HAP-1 (cell line): ENCODE measurements at regions not wholly inside any gene's neighbourhood (a gene's known extent, or its start where the extent isn't known, plus 50 kb on each side); places are given as distances from the start of the nearest gene placed in this dataset.
"Not testable (repeated sequence)": the region's sequence is repeated elsewhere in the genome, so short reads cannot be mapped to it uniquely, and the experiment has no call there.

Experiments used
- DNase-seq, 2 experiments: peaks; one replicate each; pipeline ENCODE4 v3.0.0-alpha.2; 2016 to 2020; ENCODE audit warnings: low spot score in 2 of 2
- H3K27me3 ChIP-seq: fragments of 250-450 bp; sonication (Bioruptor Pico); 2 replicates; pipeline ENCODE4 v1.5.1; 2020; ENCODE audit warnings: low read depth, mild to moderate bottlenecking, moderate library complexity
- H3K36me3 ChIP-seq: fragments of 250-450 bp; sonication (Bioruptor Pico); replicated peaks from 2 replicates; pipeline ENCODE4 v1.5.1; 2020; ENCODE audit warnings: mild to moderate bottlenecking
- H3K4me1 ChIP-seq: fragments of 250-450 bp; sonication (Bioruptor Pico); 2 replicates; pipeline ENCODE4 v1.5.1; 2020; ENCODE audit warnings: mild to moderate bottlenecking
- H3K4me3 ChIP-seq: fragments of 250-450 bp; sonication (Bioruptor Pico); 2 replicates; pipeline ENCODE4 v1.5.1; 2020; ENCODE audit warnings: mild to moderate bottlenecking, moderate library complexity
- H3K9me3 ChIP-seq: fragments of 250-450 bp; sonication (Bioruptor Pico); 2 replicates; pipeline ENCODE4 v1.5.1; 2020; ENCODE audit warnings: mild to moderate bottlenecking, moderate library complexity
- in situ Hi-C: fragments of 300-500 bp; cut with MboI; formaldehyde crosslinking; loops from 3 replicates; pipeline ENCODE4 v1.14.3; 2020; ENCODE audit warnings: low sequenced_read_pairs, inconsistent platforms, mixed read lengths

DNA sequence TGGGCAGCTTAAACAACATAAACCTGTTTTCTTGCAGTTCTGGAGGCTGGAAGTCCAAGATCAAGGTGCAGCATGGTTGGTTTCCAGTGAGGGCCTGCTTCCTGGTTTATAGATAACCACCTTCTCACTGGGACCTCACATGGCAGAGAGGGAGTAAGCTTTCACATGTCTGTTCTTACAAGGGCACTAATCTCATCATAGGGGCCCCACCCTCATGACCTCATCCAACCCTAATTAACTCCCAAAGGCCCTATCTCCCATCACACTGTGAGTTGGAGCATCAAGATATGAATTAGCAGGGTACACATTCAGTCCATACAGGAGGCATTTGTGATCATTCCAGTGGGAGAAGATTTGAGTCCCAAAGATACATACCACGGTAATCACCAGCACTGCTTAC, 50.5 kb upstream of the GRIN2A start:
- Histone ChIP-seq H3K4me3 (no peak overlapping the region), H3K36me3 (no peaks in the 10 kb centered on the region), H3K9me3 (no peaks in the 10 kb centered on the region), H3K27me3 (no peaks in the 10 kb centered on the region), H3K4me1 (no peaks in the 10 kb centered on the region)
- in situ Hi-C loops: no loop called here
- DNase-seq: no peak

DNA sequence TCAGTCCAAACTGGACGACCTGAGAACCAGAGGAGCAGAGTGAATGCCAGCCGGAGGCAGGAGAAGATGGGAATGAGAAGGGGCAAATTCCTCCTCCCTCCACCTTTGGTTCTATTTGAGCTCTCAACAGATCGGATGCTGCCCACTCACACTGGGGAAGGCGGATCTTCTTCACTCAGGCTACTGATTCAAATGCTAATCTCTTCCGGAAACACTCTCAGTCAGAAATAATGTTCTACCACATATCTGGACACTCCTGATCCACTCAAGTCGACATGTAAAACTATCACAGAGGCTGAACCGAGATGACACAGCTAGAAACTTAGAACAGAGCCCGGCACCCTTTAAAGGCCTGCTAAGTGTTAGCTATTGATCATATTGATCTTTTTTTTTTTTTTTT, 57.4 kb upstream of the GRIN2A start:
- H3K4me1 ChIP-seq: no peaks in the 10 kb centered on the region
- H3K4me3 ChIP-seq: no peak overlapping the region
- no peak for DNase-seq
- H3K36me3 ChIP-seq: no peaks in the 10 kb centered on the region
- H3K9me3 ChIP-seq: no peaks in the 10 kb centered on the region
- H3K27me3 ChIP-seq: no peaks in the 10 kb centered on the region
- in situ Hi-C loops: no loop called here

DNA sequence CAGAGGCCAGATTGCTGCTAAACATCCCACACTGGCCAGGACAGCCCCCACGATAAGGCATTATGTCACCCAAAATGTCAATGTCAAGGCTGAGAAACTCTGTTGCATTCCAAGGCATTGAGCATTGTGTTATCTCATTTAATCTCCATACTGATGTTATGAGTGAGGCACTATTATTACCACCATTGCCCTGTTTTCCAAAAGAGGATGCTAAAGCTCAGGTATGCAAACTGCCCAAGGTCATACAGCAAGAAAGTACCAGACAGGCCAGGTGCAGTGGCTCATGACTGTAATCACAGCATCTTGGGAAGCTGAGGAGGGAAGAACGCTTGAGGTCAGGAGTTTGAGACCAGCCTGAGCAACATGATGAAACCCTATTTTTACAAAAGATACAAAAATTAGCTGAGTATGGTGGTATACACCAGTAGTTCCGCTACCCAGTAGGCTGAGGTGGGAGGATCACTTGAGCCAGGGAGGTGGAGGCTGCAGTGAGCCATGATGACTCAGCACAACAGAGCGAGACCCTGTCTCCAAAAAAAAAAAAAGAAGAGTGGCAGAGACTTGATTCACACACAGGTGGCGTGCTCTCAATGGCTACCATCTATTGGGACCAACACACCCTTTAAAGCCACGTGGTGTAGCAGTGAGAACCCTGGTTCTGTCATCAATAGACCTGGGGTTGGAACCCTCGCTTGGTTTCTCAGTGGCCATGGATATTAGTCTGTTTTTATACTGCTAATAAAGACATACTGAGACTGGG, 58.8 kb upstream of the GRIN2A start:
- Histone ChIP-seq H3K27me3 (no peaks in the 10 kb centered on the region), H3K4me1 (no peaks in the 10 kb centered on the region), H3K9me3 (no peaks in the 10 kb centered on the region), H3K36me3 (no peaks in the 10 kb centered on the region), H3K4me3 (no peak overlapping the region)
- in situ Hi-C loops: no loop called here
- DNase-seq: no peak

DNA sequence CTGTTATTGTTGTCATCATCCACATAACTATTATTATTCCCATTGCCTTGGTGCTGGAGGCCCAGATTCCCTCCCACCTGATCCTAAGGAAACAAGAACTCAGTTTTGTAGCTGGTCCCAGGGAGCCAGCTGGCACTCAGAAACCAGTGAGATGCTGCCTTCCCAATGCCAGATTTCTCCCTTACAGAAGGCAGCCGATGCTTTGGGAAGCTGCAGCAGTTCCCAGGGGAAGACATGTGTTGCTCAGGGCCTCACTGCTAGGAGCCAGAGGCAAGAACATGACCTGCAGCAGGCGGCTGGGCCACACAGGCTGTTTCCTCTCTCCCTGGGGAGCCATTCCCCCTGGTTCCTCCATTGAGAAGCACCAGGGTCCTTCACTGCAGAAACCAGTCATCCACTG, 59.9 kb upstream of the GRIN2A start:
- no peaks in the 10 kb centered on the region for H3K27me3 ChIP-seq
- in situ Hi-C loops: no loop called here
- no peaks in the 10 kb centered on the region for H3K4me1 ChIP-seq
- no peak overlapping the region for H3K4me3 ChIP-seq
- no peaks in the 10 kb centered on the region for H3K36me3 ChIP-seq
- DNase-seq: no peak
- H3K9me3 ChIP-seq: no peaks in the 10 kb centered on the region

DNA sequence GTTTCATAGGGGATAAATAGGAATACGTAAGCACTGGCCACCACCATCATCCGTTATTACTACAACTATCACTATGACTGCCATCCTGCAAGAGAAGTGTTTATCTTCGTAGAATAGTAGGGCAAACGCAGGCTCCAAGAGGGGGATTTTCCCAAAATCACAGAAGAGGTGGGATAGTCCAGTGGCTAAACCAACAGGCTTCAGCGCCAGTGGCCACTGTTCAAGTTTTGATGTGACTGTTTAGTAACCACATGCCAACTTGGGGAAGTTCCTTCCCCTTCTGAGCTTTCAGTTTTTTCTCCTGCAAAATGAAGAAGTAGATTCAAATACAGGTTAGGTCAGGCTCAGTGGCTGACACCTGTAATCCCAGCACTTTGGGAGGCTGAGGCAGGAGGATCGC, 60.7 kb upstream of the GRIN2A start:
- H3K9me3 ChIP-seq: no peaks in the 10 kb centered on the region
- no peaks in the 10 kb centered on the region for H3K4me1 ChIP-seq
- in situ Hi-C loops: no loop called here
- H3K4me3 ChIP-seq: no peak overlapping the region
- H3K27me3 ChIP-seq: no peaks in the 10 kb centered on the region
- DNase-seq: no peak
- H3K36me3 ChIP-seq: no peaks in the 10 kb centered on the region

DNA sequence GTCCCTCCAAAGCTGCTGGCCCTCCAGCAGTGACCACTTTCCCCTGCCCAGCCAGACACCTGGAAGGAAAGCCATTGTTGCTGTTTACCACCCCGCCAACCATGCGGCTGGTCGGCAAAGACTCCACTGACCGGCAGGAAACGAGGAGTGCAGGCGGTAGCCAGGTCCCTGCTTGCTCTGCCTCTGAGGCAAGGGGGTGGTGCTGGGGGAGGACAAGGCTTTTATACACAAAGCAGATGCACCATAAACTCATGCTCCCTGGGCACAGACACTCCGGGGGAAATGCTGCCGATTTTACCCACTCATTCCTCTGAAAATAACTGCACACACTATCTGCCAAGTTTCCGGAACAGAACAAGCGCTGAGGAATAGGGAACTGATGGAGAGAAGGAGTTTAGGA, 62.8 kb upstream of the GRIN2A start:
- H3K4me1 ChIP-seq: no peaks in the 10 kb centered on the region
- H3K27me3 ChIP-seq: no peaks in the 10 kb centered on the region
- in situ Hi-C loops: no loop called here
- H3K9me3 ChIP-seq: no peaks in the 10 kb centered on the region
- H3K36me3 ChIP-seq: no peaks in the 10 kb centered on the region
- no peak overlapping the region for H3K4me3 ChIP-seq
- no peak for DNase-seq

DNA sequence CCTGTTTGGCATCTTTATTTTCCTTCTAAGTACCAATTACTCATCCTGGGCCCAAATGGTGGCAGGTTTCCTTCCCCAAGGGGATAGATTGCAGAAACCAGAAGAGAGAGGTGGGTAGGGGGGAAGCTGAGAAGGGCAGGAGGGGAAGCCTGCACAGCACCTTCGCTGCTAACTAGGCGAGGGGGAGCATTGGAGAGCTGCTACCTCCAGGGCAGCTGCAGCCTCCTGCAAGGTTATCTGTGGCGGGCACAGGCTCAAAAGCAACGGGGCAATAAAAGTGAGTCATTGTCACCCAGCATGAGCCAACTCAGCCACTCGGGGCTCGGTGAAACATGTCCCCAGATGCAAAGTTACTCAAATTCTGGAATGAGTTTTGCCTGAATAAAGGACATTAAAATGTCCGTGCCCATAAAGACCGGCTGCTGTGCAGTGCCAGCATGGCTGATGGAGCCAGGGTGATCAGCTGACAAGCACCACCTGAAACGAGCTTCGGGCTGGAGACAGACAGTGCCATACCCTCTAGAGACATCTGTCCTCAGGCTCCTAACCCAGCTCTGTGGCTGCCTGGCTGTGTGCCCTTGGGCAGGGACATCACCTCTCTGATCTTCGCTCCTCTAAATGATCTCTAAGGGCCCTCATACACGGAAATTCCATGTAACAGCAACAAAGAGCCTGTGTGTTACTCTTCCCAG, 68.1 kb upstream of the GRIN2A start:
- in situ Hi-C loops: loop anchor here (5.0 kb wide), 1 partner anchor 487 kb away; no protein-coding TSS in a partner anchor
- H3K36me3 ChIP-seq: no peaks in the 10 kb centered on the region
- H3K27me3 ChIP-seq: no peaks in the 10 kb centered on the region
- no peaks in the 10 kb centered on the region for H3K4me1 ChIP-seq
- DNase-seq: no peak
- H3K4me3 ChIP-seq: no peak overlapping the region
- H3K9me3 ChIP-seq: no peaks in the 10 kb centered on the region

DNA sequence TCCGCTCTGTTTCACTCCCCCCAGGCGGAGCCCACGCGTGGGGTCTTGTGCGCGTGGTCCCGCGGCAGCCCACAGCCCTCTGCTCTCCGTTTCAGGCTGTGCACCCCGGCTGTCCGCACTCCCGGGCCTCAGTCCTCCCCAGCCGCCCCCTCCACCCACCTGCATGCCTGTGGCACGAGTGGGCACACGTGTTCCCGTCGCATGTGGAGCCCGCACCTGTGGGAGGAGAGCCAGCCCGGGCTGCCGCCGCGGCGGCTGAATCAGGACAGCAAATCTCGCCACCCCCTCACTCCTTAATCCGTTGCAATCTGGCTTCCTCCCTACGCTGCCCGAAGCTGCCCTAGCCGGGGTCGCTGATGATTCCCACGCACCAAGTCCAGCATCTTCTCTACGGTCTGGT, 69.9 kb upstream of the GRIN2A start:
- Histone ChIP-seq H3K4me1 (no peaks in the 10 kb centered on the region), H3K27me3 (no peaks in the 10 kb centered on the region), H3K9me3 (no peaks in the 10 kb centered on the region), H3K36me3 (no peaks in the 10 kb centered on the region), H3K4me3 (no peak overlapping the region)
- no peak for DNase-seq
- in situ Hi-C loops: loop anchor here (5.0 kb wide), 1 partner anchor 485 kb away; no protein-coding TSS in a partner anchor

DNA sequence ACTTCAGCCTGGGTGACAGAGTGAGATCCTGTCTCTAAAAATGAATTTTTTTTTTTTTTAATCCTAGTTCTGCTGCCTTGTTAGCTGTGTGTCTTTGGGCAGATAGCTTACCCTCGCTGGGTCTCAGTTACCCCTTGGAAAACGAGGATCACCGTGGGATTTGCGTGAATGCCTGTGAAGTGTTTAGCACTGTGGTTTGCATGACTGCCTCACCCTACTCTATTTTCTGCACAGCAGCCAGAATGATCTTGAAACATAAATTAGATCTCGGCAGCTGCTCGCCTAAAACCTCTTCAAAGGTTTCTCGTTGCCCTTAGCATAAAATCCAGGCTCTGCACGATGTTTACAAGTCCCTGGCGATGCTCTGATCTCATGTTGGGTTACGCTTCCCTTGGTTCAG, 71.2 kb upstream of the GRIN2A start:
- in situ Hi-C loops: loop anchor here (5.0 kb wide), 1 partner anchor 484 kb away; no protein-coding TSS in a partner anchor

DNA sequence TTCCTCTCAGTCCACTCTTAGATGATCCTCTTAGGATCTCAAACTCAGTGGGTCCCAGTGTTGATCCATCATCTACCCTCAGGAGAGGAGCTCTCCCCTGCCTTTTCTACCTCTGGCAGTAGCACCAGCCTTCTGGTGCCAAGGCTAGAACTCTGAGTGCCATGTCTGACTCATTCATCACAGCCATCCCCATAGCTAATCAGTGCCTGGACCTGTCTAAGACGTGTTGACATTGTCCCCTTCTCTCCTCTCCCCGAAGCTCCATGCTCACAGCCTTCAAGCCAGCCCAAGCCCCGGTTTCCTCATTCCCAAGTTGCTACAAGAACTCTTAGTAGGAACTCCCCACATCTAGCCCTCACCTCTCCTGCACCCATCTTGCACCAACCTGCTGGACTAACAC, 73.5 kb upstream of the GRIN2A start:
- DNase-seq: no peak
- in situ Hi-C loops: loop anchor here (5.0 kb wide), 1 partner anchor 252 kb away; no protein-coding TSS in a partner anchor
- no peaks in the 10 kb centered on the region for H3K9me3 ChIP-seq
- no peaks in the 10 kb centered on the region for H3K27me3 ChIP-seq
- H3K4me3 ChIP-seq: no peak overlapping the region
- H3K4me1 ChIP-seq: no peaks in the 10 kb centered on the region
- no peaks in the 10 kb centered on the region for H3K36me3 ChIP-seq

More for the DNA sequence above, 71.2 kb upstream of the GRIN2A start:
- Histone ChIP-seq H3K27me3 (no peaks in the 10 kb centered on the region), H3K9me3 (no peaks in the 10 kb centered on the region), H3K4me1 (no peaks in the 10 kb centered on the region), H3K4me3 (no peak overlapping the region), H3K36me3 (no peaks in the 10 kb centered on the region)
- no peak for DNase-seq

DNA sequence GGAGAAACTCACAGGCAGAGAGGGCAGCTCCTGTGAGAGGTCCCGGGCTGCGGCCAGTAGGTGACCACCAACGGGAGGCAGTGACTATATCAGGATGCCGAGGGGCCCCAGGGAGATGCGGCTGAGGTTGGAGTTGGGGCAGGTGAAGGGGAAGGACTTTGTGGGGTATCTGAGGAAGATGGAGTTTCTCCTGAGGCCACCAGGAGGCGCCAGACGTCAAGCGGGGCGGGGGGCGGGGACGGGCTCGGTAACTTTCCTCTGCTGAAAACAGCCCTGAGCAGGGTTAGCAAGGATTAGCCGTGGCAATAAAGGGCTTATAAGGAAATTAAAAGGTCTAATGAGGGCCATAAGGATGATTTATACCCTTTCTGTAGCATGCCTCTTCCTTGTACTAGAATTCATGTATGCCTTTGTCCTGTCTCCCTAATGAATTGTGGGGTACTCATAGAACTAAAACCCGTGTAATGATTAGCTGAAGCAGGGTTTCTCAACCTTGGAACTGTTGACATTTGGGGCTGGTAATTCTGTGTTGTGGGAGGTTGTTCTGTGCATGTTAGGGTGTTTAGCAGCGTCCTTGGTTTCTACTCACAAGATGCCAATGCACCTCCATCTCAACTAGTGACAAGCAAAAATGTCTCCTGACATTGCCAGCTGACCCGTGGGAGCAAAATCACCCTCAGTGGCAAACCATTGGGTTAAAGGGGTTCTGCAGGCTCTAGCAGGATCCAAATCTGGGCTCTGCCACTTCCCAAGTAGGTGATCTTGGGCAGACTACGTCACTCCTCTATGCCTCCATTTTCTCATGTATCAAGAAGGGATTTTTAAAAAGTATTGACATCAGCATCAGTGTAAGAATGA, 74.8 kb upstream of the GRIN2A start:
- in situ Hi-C loops: loop anchor here (5.0 kb wide), 1 partner anchor 250 kb away; no protein-coding TSS in a partner anchor
- H3K4me1 ChIP-seq: no peaks in the 10 kb centered on the region
- no peak overlapping the region for H3K4me3 ChIP-seq
- H3K27me3 ChIP-seq: no peaks in the 10 kb centered on the region
- no peaks in the 10 kb centered on the region for H3K36me3 ChIP-seq
- DNase-seq: peak; percentile 48 to 59
- H3K9me3 ChIP-seq: no peaks in the 10 kb centered on the region

DNA sequence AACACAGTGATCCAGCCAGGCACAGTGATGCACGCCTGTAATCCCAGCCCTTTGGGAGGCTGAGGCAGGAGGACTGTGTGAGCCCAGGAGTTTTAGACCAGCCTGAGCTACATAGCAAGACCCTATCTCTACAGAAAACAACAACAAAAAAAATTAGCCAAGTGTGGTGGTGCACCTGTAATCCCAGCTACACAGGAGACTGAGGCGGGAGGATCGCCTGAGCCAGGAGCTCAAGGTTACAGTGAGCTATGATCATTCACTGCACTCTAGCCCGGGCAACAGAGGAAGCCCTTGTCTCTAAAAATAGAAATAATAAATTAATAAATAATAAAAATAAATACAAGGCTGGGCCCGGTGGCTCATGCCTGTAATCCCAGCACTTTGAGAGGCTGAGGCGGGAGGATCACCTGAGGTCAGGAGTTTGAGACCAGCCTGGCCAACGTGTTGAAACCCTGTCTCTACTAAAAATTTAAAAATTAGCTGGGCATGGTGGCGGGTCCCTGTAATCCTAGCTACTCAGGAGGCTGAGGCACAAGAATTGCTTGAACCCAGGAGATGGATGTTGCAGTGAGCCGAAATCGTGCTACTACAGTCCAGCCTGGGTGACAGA, 75.5 kb upstream of the GRIN2A start:
- H3K36me3 ChIP-seq, H3K4me3 ChIP-seq, H3K4me1 ChIP-seq, DNase-seq, H3K27me3 ChIP-seq, H3K9me3 ChIP-seq: not testable (repeated sequence)
- in situ Hi-C loops: loop anchor here (5.0 kb wide), 1 partner anchor 250 kb away; no protein-coding TSS in a partner anchor

DNA sequence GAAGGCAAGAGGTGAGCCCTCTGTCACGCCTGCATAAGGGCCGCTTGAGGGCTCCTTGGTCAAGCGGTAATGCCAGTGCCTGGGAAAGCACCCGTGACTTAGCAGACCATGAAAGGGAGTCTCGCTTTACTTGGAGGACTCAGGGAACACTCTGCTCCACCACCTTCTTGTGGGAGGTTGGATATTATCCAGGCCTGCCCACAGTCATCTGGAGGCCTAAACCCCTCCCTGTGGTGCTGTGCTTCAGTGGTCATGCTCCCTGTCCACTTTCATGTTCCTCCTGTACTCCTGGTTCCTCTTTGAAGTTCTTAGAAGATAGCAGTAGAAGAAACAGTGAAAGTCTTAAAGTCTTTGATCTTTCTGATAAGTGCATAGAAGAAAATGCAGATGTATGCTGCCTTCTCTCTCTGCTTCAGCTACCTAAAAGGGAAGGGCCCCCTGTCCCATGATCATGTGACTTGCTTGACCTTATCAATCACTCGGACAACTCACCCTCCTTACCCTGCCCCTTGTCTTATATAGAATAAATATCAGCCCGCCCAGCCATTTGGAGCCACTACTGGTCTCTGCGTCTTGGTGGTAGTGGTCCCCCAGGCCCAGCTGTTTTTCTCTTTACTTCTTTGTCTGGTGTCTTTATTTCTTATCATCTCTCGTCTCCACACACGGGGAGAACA, 76.8 kb upstream of the GRIN2A start:
- not testable (repeated sequence) for H3K4me1 ChIP-seq, DNase-seq, H3K9me3 ChIP-seq, H3K4me3 ChIP-seq, H3K36me3 ChIP-seq, H3K27me3 ChIP-seq
- in situ Hi-C loops: loop anchor here (5.0 kb wide), 1 partner anchor 248 kb away; no protein-coding TSS in a partner anchor
